Left ventricle myocardium inferior (tissue), 1 donor: ENCODE measurements at regions not wholly inside any gene's neighbourhood (a gene's known extent, or its start where the extent isn't known, plus 50 kb on each side); places are given as distances from the start of the nearest gene placed in this dataset.

Experiments
- DNase-seq: peaks from one replicate; pipeline ENCODE4 v3.0.0-alpha.2; 2020
- H3K27ac ChIP-seq: fragments of 200-600 bp; replicated peaks from 2 replicates; pipeline ENCODE4 v1.8.0; 2021
- H3K27me3 ChIP-seq: fragments of 200-600 bp; 2 replicates; pipeline ENCODE4 v1.8.0; 2021; ENCODE audit warnings: low read depth
- H3K36me3 ChIP-seq: fragments of 200-600 bp; 2 replicates; pipeline ENCODE4 v1.8.0; 2021
- H3K4me1 ChIP-seq: fragments of 200-600 bp; 2 replicates; pipeline ENCODE4 v1.8.0; 2021
- H3K4me3 ChIP-seq: fragments of 200-600 bp; 2 replicates; pipeline ENCODE4 v1.8.0; 2021; ENCODE audit warnings: mild to moderate bottlenecking, moderate library complexity
- H3K9me3 ChIP-seq: fragments of 200-600 bp; replicated peaks from 2 replicates; pipeline ENCODE4 v1.8.0; 2021
- CTCF ChIP-seq: fragments of 200-600 bp; IDR thresholded peaks from 2 replicates; pipeline ENCODE4 v1.8.0; 2021; ENCODE audit warnings: antibody characterized with exemption, mild to moderate bottlenecking, borderline replicate concordance
- intact Hi-C: fragments of 100-400 bp; cut with micrococcal nuclease; formaldehyde crosslinking; loops from one replicate; pipeline ENCODE4 v1.11.0; 2022
- donor health status: DM: no; HTN: yes; CAD: no; lungs with severe emphysema.

- no peak for DNase-seq
- Histone ChIP-seq H3K27me3 (no peaks in the 10 kb centered on the region), H3K4me1 (no peaks in the 10 kb centered on the region), H3K27ac (no peak overlapping the region), H3K9me3 (no peaks in the 10 kb centered on the region), H3K36me3 (no peaks in the 10 kb centered on the region), H3K4me3 (no peak overlapping the region)
- intact Hi-C loops, result no loop called here
- no peak for TF ChIP-seq CTCF
Observed at GRCh38 chr14:84988357-84988756, 541.6 kb upstream of the FLRT2 start.

GRCh38 chr14:84991021-84991420 is 538.9 kb upstream of the FLRT2 start:
- H3K4me1 ChIP-seq, result no peaks in the 10 kb centered on the region
- TF ChIP-seq CTCF, result no peak
- no peaks in the 10 kb centered on the region for H3K27me3 ChIP-seq
- intact Hi-C loops, result no loop called here
- H3K36me3 ChIP-seq, result no peaks in the 10 kb centered on the region
- no peak for DNase-seq
- no peaks in the 10 kb centered on the region for H3K9me3 ChIP-seq
- no peak overlapping the region for H3K4me3 ChIP-seq
- H3K27ac ChIP-seq, result no peak overlapping the region

- TF ChIP-seq CTCF, result no peak
- no peak for DNase-seq
- H3K27me3 ChIP-seq, result no peaks in the 10 kb centered on the region
- H3K4me1 ChIP-seq, result no peaks in the 10 kb centered on the region
- peaks cover 11% of the 10 kb centered on the region for H3K9me3 ChIP-seq
- no peak overlapping the region for H3K27ac ChIP-seq
- H3K36me3 ChIP-seq, result no peaks in the 10 kb centered on the region
- intact Hi-C loops, result no loop called here
- H3K4me3 ChIP-seq, result no peak overlapping the region
Observed at GRCh38 chr14:84998216-84998615, 531.7 kb upstream of the FLRT2 start.

- H3K27me3 ChIP-seq, result no peaks in the 10 kb centered on the region
- no peaks in the 10 kb centered on the region for H3K4me1 ChIP-seq
- no peaks in the 10 kb centered on the region for H3K36me3 ChIP-seq
- no peak overlapping the region for H3K27ac ChIP-seq
- intact Hi-C loops, result no loop called here
- TF ChIP-seq CTCF, result no peak
- DNase-seq, result no peak
- H3K9me3 ChIP-seq, result peaks cover 11% of the 10 kb centered on the region
- no peak overlapping the region for H3K4me3 ChIP-seq
Observed at GRCh38 chr14:85002846-85003245, 527.1 kb upstream of the FLRT2 start.

- Histone ChIP-seq H3K27ac (no peak overlapping the region), H3K36me3 (no peaks in the 10 kb centered on the region), H3K4me3 (no peak overlapping the region), H3K27me3 (no peaks in the 10 kb centered on the region), H3K9me3 (peaks cover 11% of the 10 kb centered on the region), H3K4me1 (no peaks in the 10 kb centered on the region)
- TF ChIP-seq CTCF, result no peak
- intact Hi-C loops, result no loop called here
- no peak for DNase-seq
Observed at GRCh38 chr14:85003805-85004204, 526.1 kb upstream of the FLRT2 start.

- Histone ChIP-seq H3K27me3 (no peaks in the 10 kb centered on the region), H3K4me3 (no peak overlapping the region), H3K27ac (no peak overlapping the region), H3K9me3 (peaks cover 3% of the 10 kb centered on the region), H3K36me3 (no peaks in the 10 kb centered on the region), H3K4me1 (no peaks in the 10 kb centered on the region)
- TF ChIP-seq CTCF, result no peak
- intact Hi-C loops, result no loop called here
- no peak for DNase-seq
Observed at GRCh38 chr14:85009506-85009905, 520.4 kb upstream of the FLRT2 start.
